K562 (cell line): ENCODE measurements at regions not wholly inside any gene's neighbourhood (a gene's known extent, or its start where the extent isn't known, plus 50 kb on each side); places are given as distances from the start of the nearest gene placed in this dataset.

Experiments
- ATAC-seq: fragments of 200-7000 bp; cut with Tn5 transposase; 3 replicates; pipeline ENCODE4 v1.9.1; 2020; ENCODE audit warnings: moderate library complexity
- BruUV-seq: library from RNA; stranded (reverse); fragments of 400-500 nt; replicated peaks from 2 replicates; lab custom pipeline; 2021; lab: Mats Ljungman, UMichigan
- CTCF ChIA-PET: fragments of 300-600 bp; formaldehyde crosslinking; extraction: SDS; loops from one replicate; lab custom pipeline; 2021; ENCODE audit warnings: low intra/inter-chr PET ratio; lab: Yijun Ruan, JAX
- POLR2A ChIA-PET: fragments of 300-600, 350-650 bp; sonication (Branson Sonifier 250); formaldehyde crosslinking; extraction: SDS; loops from one replicate; lab custom pipeline; 2021; ENCODE audit warnings: antibody characterized with exemption, inconsistent platforms; lab: Yijun Ruan, JAX
- DNase-seq, 4 experiments: peaks; one replicate each; pipeline versions ENCODE4 v3.0.0 to v3.0.0-alpha.2; 2011 to 2018; ENCODE audit warnings: low spot score in 3 of 4, mixed read lengths in 3 of 4; ENCODE audit errors: extremely low read depth in 1 of 4
- FAIRE-seq: peaks from 2 replicates; lab custom pipeline; 2011; peaks lifted over from hg19 to GRCh38; lab: Jason Lieb, UNC
- H2AFZ ChIP-seq: 2 replicates; pipeline ENCODE4 v1.6.0; 2011; ENCODE audit warnings: low read depth, low read length, control low read depth, inconsistent platforms
- H3K27ac ChIP-seq: fragments of 200-600 bp; 3 replicates; pipeline ENCODE4 v1.8.0; 2011; ENCODE audit warnings: low read depth, mild to moderate bottlenecking, control low read depth, inconsistent platforms, low read length, moderate library complexity, mixed read lengths; ENCODE audit errors: extremely low read depth
- H3K27me3 ChIP-seq, 2 experiments: fragments of 300-600 bp in 1 of 2; 2 replicates in 1 of 2; 3 replicates in 1 of 2; pipeline versions ENCODE4 v1.6.0 to v1.8.0; 2011; ENCODE audit warnings: inconsistent platforms in 2 of 2, low read length in 2 of 2, mild to moderate bottlenecking in 1 of 2, mixed read lengths in 1 of 2, moderate library complexity in 1 of 2; ENCODE audit not compliant: control insufficient read depth in 2 of 2, insufficient read depth in 2 of 2
- H3K36me3 ChIP-seq: fragments of 300-600 bp; 3 replicates; pipeline ENCODE4 v1.8.0; 2011; ENCODE audit warnings: mild to moderate bottlenecking, low read length, inconsistent platforms; ENCODE audit not compliant: control insufficient read depth, insufficient read depth
- H3K4me1 ChIP-seq, 2 experiments: fragments of 200-600 bp in 1 of 2; replicated peaks in 1 of 2; 2 replicates in 1 of 2; 3 replicates in 1 of 2; pipeline versions ENCODE4 v1.5.1 to v1.8.0; 2011; ENCODE audit warnings: inconsistent platforms in 2 of 2, low read length in 2 of 2, mild to moderate bottlenecking in 1 of 2, mixed read lengths in 1 of 2, moderate library complexity in 1 of 2; ENCODE audit not compliant: control insufficient read depth in 2 of 2, insufficient read depth in 2 of 2
- H3K4me2 ChIP-seq: 2 replicates; pipeline ENCODE4 v1.6.1; 2011; ENCODE audit warnings: low read length, control low read depth, inconsistent platforms, mixed read lengths; ENCODE audit not compliant: insufficient read depth
- H3K4me3 ChIP-seq: fragments of 200-600 bp; sonication (generic), shearing (Covaris generic); 2 replicates; pipeline ENCODE4 v1.5.1; 2016; ENCODE audit warnings: control low read depth, inconsistent platforms
- H3K79me2 ChIP-seq: fragments of 200-600 bp; 3 replicates; pipeline ENCODE4 v1.8.0; 2011; ENCODE audit warnings: low read length, inconsistent platforms; ENCODE audit not compliant: control insufficient read depth, insufficient read depth
- H3K9ac ChIP-seq, 2 experiments: 2 replicates each; pipeline versions ENCODE4 v1.6.0 to v1.6.1; 2011; ENCODE audit warnings: low read depth in 2 of 2, low read length in 2 of 2, control low read depth in 1 of 2, inconsistent platforms in 1 of 2, mild to moderate bottlenecking in 1 of 2, mixed read lengths in 1 of 2; ENCODE audit not compliant: insufficient read depth in 1 of 2
- H3K9me1 ChIP-seq: one replicate; pipeline ENCODE4 v1.6.0; 2011; ENCODE audit warnings: inconsistent platforms, mild to moderate bottlenecking, low read length, moderate library complexity; ENCODE audit not compliant: control insufficient read depth, insufficient read depth
- H3K9me3 ChIP-seq: replicated peaks from 2 replicates; pipeline ENCODE4 v1.5.1; 2011; ENCODE audit warnings: low read depth, low read length, inconsistent platforms; ENCODE audit not compliant: control insufficient read depth, insufficient read depth
- H4K20me1 ChIP-seq: replicated peaks from 2 replicates; pipeline ENCODE4 v1.6.1; 2011; ENCODE audit warnings: low read length, inconsistent platforms, mixed read lengths; ENCODE audit not compliant: control insufficient read depth, insufficient read depth
- FOXM1 ChIP-seq, 2 experiments: fragments of 450-650 bp in 1 of 2; sonication (generic) in 1 of 2; formaldehyde crosslinking in 1 of 2; IDR thresholded peaks; 2 replicates each; pipeline versions ENCODE4 v1.6.1 to v1.9.0; 2017 to 2022; ENCODE audit warnings: low read depth in 2 of 2, mild to moderate bottlenecking in 2 of 2, missing genetic modification reagents in 1 of 2, moderate library complexity in 1 of 2
- NR1H2 ChIP-seq: sonication (generic); formaldehyde crosslinking; IDR thresholded peaks from 2 replicates; pipeline ENCODE4 v1.4.0; 2020; ENCODE audit warnings: mild to moderate bottlenecking, missing genetic modification reagents
- NR2F6 ChIP-seq: fragments of 450-650 bp; formaldehyde crosslinking; IDR thresholded peaks from 2 replicates; pipeline ENCODE4 v1.4.0; 2020; ENCODE audit warnings: mild to moderate bottlenecking
- POLR2B ChIP-seq: fragments of 450-650 bp; IDR thresholded peaks from 2 replicates; pipeline ENCODE4 v1.6.1; 2018; ENCODE audit warnings: low read depth; ENCODE audit not compliant: partially characterized antibody
- PPARD ChIP-seq: fragments of 250-450 bp; sonication (Bioruptor Pico); IDR thresholded peaks from 2 replicates; pipeline ENCODE4 v1.8.0; 2022; ENCODE audit warnings: inconsistent platforms, mild to moderate bottlenecking, moderate library complexity
- SOX6 ChIP-seq: fragments of 450-650 bp; IDR thresholded peaks from 2 replicates; pipeline ENCODE4 v1.6.1; 2014; ENCODE audit warnings: mild to moderate bottlenecking
- STAT5B ChIP-seq: fragments of 250-450 bp; sonication (Bioruptor Pico); IDR thresholded peaks from 2 replicates; pipeline ENCODE4 v1.8.0; 2021; ENCODE audit warnings: mild to moderate bottlenecking, inconsistent platforms
- ZNF717 ChIP-seq: fragments of 250-450 bp; sonication (Bioruptor Pico); IDR thresholded peaks from 2 replicates; pipeline ENCODE4 v1.5.0; 2021
- WGBS: fragments of 100-300 bp; shearing (Covaris generic); methylation state at CpG from one replicate; pipeline ENCODE4 v1.1.6; 2016; ENCODE audit warnings: low coverage, mixed read lengths; ENCODE audit not compliant: insufficient coverage; ENCODE audit errors: missing lambda C conversion rate; 5-methylcytosine and 5-hydroxymethylcytosine counted together
- in situ Hi-C: fragments of 300-500 bp; cut with MboI; formaldehyde crosslinking; loops from 4 replicates; pipeline ENCODE4 v1.15.0; 2018; ENCODE audit warnings: inconsistent platforms, mixed read lengths
- intact Hi-C: fragments of 100-400 bp; cut with micrococcal nuclease; formaldehyde crosslinking; loops from 2 replicates; pipeline ENCODE4 v1.14.2; 2022
- TF ChIP-seq, protein P1 (sequence below): fragments of 250-450 bp; sonication (Bioruptor Pico); IDR thresholded peaks from 2 replicates; pipeline ENCODE4 v1.8.0; 2022; ENCODE audit warnings: inconsistent platforms, mild to moderate bottlenecking, moderate library complexity, borderline replicate concordance
- TF ChIP-seq, protein P2 (sequence below): fragments of 450-650 bp; IDR thresholded peaks from 2 replicates; pipeline ENCODE4 v1.6.1; 2014; ENCODE audit warnings: low read depth, mild to moderate bottlenecking, moderate library complexity, borderline replicate concordance
- TF ChIP-seq, protein P3 (sequence below): sonication (generic); formaldehyde crosslinking; IDR thresholded peaks from 2 replicates; pipeline ENCODE4 v1.8.0; 2022; ENCODE audit warnings: missing genetic modification reagents, mild to moderate bottlenecking, borderline replicate concordance

DNA sequence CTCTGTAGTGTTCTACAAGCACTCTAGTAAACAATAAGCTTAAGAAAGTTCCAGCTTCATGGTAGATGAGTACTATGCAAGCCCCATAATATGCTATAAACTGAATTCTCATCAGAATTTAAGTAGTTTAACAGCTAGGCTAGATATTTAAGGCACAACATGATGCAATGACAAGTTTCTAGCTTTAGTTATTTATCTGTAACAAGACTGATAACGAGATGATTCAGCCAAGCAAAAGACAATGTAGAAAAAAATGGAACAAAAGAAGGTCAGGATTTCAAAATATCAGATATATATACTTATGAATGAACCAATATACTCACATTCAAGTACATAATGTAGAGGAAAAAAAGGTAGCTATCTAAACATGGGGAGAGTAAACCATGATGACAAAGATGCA, 61.0 kb upstream of the RERGL start:
- no peak overlapping the region for H3K4me3 ChIP-seq
- 0% methylated on average over 1 of the region's 1 CpG for WGBS
- BruUV-seq, result no TSS peak
- no peak overlapping the region for H3K9ac ChIP-seq
- no peaks in the 10 kb centered on the region for H3K4me1 ChIP-seq
- no peaks in the 10 kb centered on the region for H3K27me3 ChIP-seq
- FAIRE-seq, result no peak
- intact Hi-C loops, result no loop called here
- no peak overlapping the region for H3K27ac ChIP-seq
- H3K79me2 ChIP-seq, result no peaks in the 10 kb centered on the region
- H3K9me1 ChIP-seq, result no peaks in the 10 kb centered on the region
- TF ChIP-seq STAT5B (CRISPR knock-in tag) (no peak), FOXM1 (IDR thresholded peaks at IDR 0.05; ENCODE audit: low read depth) (no peak), FOXM1 (CRISPR knock-in tag; IDR thresholded peaks at IDR 0.05; ENCODE audit: low read depth) (no peak)
- TF ChIP-seq, protein P1, sequence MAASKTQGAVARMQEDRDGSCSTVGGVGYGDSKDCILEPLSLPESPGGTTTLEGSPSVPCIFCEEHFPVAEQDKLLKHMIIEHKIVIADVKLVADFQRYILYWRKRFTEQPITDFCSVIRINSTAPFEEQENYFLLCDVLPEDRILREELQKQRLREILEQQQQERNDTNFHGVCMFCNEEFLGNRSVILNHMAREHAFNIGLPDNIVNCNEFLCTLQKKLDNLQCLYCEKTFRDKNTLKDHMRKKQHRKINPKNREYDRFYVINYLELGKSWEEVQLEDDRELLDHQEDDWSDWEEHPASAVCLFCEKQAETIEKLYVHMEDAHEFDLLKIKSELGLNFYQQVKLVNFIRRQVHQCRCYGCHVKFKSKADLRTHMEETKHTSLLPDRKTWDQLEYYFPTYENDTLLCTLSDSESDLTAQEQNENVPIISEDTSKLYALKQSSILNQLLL, result no peak
- no peak overlapping the region for H2AFZ ChIP-seq
- H4K20me1 ChIP-seq, result no peaks in the 10 kb centered on the region
- no peak for DNase-seq
- CTCF ChIA-PET, result no interaction called here
- no peak for ATAC-seq
- in situ Hi-C loops, result no loop called here
- POLR2A ChIA-PET, result no interaction called here
- no peaks in the 10 kb centered on the region for H3K36me3 ChIP-seq
- no peaks in the 10 kb centered on the region for H3K9me3 ChIP-seq
- H3K4me2 ChIP-seq, result no peak overlapping the region

DNA sequence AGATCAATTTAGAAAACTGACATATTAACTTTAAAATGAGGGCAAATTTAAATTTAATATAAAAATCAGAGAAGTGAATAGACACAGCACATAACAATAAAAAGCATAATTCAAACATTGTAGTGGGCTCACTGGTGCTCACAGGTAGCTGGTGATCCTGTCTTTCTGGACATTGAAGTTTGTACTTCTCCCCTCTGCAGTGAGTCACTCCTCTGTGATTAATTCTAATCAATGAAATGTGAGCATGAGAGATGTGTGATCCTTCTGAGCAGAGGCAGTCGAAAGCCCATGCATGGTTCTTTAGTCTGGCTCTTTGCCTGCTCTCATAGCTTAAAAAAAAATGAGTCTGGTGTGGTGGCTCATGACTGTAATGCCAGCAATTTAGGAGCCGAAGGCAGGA, 59.0 kb upstream of the RERGL start:
- H3K27ac ChIP-seq, result no peak overlapping the region
- FAIRE-seq (no peak), DNase-seq (no peak), ATAC-seq (no peak)
- no peaks in the 10 kb centered on the region for H3K9me3 ChIP-seq
- no peaks in the 10 kb centered on the region for H3K9me1 ChIP-seq
- in situ Hi-C loops (no loop called here), intact Hi-C loops (loop anchor here (10.0 kb wide), 1 partner anchor 76 kb away; no protein-coding TSS in a partner anchor)
- no TSS peak for BruUV-seq
- WGBS, result 0% methylated on average over 2 of the region's 2 CpGs
- H3K9ac ChIP-seq, result no peak overlapping the region
- no peaks in the 10 kb centered on the region for H3K4me1 ChIP-seq
- no peaks in the 10 kb centered on the region for H3K79me2 ChIP-seq
- no peak overlapping the region for H2AFZ ChIP-seq
- no peaks in the 10 kb centered on the region for H3K27me3 ChIP-seq
- no peak overlapping the region for H3K4me2 ChIP-seq
- CTCF ChIA-PET, result no interaction called here
- TF ChIP-seq NR1H2 (CRISPR knock-in tag) (no peak), NR2F6 (no peak), SOX6 (no peak), PPARD (no peak), POLR2B (no peak), ZNF717 (CRISPR knock-in tag) (no peak)
- TF ChIP-seq, protein P2, sequence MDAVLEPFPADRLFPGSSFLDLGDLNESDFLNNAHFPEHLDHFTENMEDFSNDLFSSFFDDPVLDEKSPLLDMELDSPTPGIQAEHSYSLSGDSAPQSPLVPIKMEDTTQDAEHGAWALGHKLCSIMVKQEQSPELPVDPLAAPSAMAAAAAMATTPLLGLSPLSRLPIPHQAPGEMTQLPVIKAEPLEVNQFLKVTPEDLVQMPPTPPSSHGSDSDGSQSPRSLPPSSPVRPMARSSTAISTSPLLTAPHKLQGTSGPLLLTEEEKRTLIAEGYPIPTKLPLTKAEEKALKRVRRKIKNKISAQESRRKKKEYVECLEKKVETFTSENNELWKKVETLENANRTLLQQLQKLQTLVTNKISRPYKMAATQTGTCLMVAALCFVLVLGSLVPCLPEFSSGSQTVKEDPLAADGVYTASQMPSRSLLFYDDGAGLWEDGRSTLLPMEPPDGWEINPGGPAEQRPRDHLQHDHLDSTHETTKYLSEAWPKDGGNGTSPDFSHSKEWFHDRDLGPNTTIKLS, result no peak
- TF ChIP-seq, protein P3, sequence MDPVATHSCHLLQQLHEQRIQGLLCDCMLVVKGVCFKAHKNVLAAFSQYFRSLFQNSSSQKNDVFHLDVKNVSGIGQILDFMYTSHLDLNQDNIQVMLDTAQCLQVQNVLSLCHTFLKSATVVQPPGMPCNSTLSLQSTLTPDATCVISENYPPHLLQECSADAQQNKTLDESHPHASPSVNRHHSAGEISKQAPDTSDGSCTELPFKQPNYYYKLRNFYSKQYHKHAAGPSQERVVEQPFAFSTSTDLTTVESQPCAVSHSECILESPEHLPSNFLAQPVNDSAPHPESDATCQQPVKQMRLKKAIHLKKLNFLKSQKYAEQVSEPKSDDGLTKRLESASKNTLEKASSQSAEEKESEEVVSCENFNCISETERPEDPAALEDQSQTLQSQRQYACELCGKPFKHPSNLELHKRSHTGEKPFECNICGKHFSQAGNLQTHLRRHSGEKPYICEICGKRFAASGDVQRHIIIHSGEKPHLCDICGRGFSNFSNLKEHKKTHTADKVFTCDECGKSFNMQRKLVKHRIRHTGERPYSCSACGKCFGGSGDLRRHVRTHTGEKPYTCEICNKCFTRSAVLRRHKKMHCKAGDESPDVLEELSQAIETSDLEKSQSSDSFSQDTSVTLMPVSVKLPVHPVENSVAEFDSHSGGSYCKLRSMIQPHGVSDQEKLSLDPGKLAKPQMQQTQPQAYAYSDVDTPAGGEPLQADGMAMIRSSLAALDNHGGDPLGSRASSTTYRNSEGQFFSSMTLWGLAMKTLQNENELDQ (CRISPR knock-in tag), result no peak
- H4K20me1 ChIP-seq, result no peaks in the 10 kb centered on the region
- POLR2A ChIA-PET, result no interaction called here
- H3K36me3 ChIP-seq, result no peaks in the 10 kb centered on the region
- no peak overlapping the region for H3K4me3 ChIP-seq
